Fibroblast of mammary gland (primary cell): ENCODE measurements at regions not wholly inside any gene's neighbourhood (a gene's known extent, or its start where the extent isn't known, plus 50 kb on each side); places are given as distances from the start of the nearest gene placed in this dataset.

ENCODE experiments used
- DNase-seq: peaks from one replicate; pipeline ENCODE4 v3.0.0-alpha.2; 2010; ENCODE audit warnings: low read depth
- H3K4me3 ChIP-seq: 2 replicates; pipeline ENCODE4 v1.5.1; 2011; ENCODE audit warnings: low read depth, mild to moderate bottlenecking, low read length, moderate library complexity; ENCODE audit not compliant: control insufficient read depth
- CTCF ChIP-seq: conservative IDR thresholded peaks from 2 replicates; pipeline ENCODE4 v1.5.1; 2011; ENCODE audit warnings: low read depth, low read length, inconsistent platforms; ENCODE audit not compliant: control insufficient read depth, insufficient read depth

GRCh38 chr15:70348581-70349344, 251.0 kb upstream of the TLE3 start:
- no peak for TF ChIP-seq CTCF
- no peak overlapping the region for H3K4me3 ChIP-seq
- peak; percentile 79 for DNase-seq

- H3K4me3 ChIP-seq = no peak overlapping the region
- no peak for TF ChIP-seq CTCF
- DNase-seq = no peak
These were observed 250.5 kb upstream of the TLE3 start for GRCh38 chr15:70348226-70348543.

- DNase-seq = no peak
- no peak for TF ChIP-seq CTCF
- no peak overlapping the region for H3K4me3 ChIP-seq
These were observed 249.9 kb upstream of the TLE3 start for GRCh38 chr15:70347321-70348225.

- H3K4me3 ChIP-seq = no peak overlapping the region
- no peak for TF ChIP-seq CTCF
- DNase-seq = no peak
These were observed 247.7 kb upstream of the TLE3 start for GRCh38 chr15:70345251-70346019.

GRCh38 chr15:70344666-70345065, 246.9 kb upstream of the TLE3 start:
- DNase-seq = no peak

More at GRCh38 chr15:70344666-70345065, 246.9 kb upstream of the TLE3 start:
- H3K4me3 ChIP-seq = no peak overlapping the region
- no peak for TF ChIP-seq CTCF
